H1 (cell line): ENCODE measurements at regions not wholly inside any gene's neighbourhood (a gene's known extent, or its start where the extent isn't known, plus 50 kb on each side); places are given as distances from the start of the nearest gene placed in this dataset.

ENCODE experiments used
- CTCF ChIA-PET: fragments of 300-600 bp; sonication (Branson Sonifier 250); formaldehyde crosslinking; loops from one replicate; lab custom pipeline; 2021; ENCODE audit not compliant: partially characterized antibody; lab: Charles Lee
- POLR2A ChIA-PET: fragments of 300-600 bp; sonication (Branson Sonifier 250); formaldehyde crosslinking; loops from one replicate; lab custom pipeline; 2021; ENCODE audit warnings: inconsistent platforms; ENCODE audit not compliant: partially characterized antibody; lab: Charles Lee
- DNase-seq, 2 experiments: peaks; one replicate each; pipeline versions ENCODE4 v3.0.0 to v3.0.0-alpha.2; 2010 to 2022; ENCODE audit warnings: low spot score in 2 of 2, low read depth in 1 of 2, mixed read lengths in 1 of 2
- FAIRE-seq: peaks from 2 replicates; lab custom pipeline; 2011; peaks lifted over from hg19 to GRCh38; lab: Jason Lieb, UNC
- H2AFZ ChIP-seq: 2 replicates; pipeline ENCODE4 v1.8.1; 2012; ENCODE audit warnings: low read length, inconsistent platforms
- H2AK5ac ChIP-seq: 2 replicates; pipeline ENCODE4 v1.6.1; 2013; ENCODE audit warnings: low read depth, low read length
- H2BK120ac ChIP-seq: replicated peaks from 2 replicates; pipeline ENCODE3; 2013; ENCODE audit warnings: low read depth, low read length, inconsistent platforms
- H2BK12ac ChIP-seq: 2 replicates; pipeline ENCODE4 v1.6.1; 2013; ENCODE audit warnings: low read depth, low read length
- H2BK15ac ChIP-seq: 2 replicates; pipeline ENCODE4 v1.6.1; 2013; ENCODE audit warnings: low read length
- H2BK20ac ChIP-seq: 2 replicates; pipeline ENCODE4 v1.6.1; 2013; ENCODE audit warnings: low read length
- H2BK5ac ChIP-seq: 2 replicates; pipeline ENCODE4 v1.6.1; 2013; ENCODE audit warnings: low read depth, low read length
- H3K14ac ChIP-seq: 2 replicates; pipeline ENCODE4 v1.6.1; 2013; ENCODE audit warnings: inconsistent platforms; ENCODE audit not compliant: insufficient read length
- H3K18ac ChIP-seq: 2 replicates; pipeline ENCODE4 v1.6.1; 2013; ENCODE audit warnings: low read length; ENCODE audit errors: extremely low read depth
- H3K23ac ChIP-seq: 2 replicates; pipeline ENCODE4 v1.6.1; 2013; ENCODE audit warnings: inconsistent platforms; ENCODE audit not compliant: insufficient read length
- H3K23me2 ChIP-seq: 2 replicates; pipeline ENCODE4 v1.6.1; 2013; ENCODE audit warnings: low read depth, low read length
- H3K27ac ChIP-seq: 2 replicates; pipeline ENCODE4 v1.6.1; 2011; ENCODE audit warnings: low read depth, low read length, inconsistent platforms
- H3K27me3 ChIP-seq, 4 experiments: replicated peaks in 1 of 4; 1 replicate in 1 of 4; 2 replicates in 3 of 4; pipeline versions ENCODE4 v1.6.1 to v1.8.1; 2011 to 2013; ENCODE audit warnings: low read length in 3 of 4, mild to moderate bottlenecking in 3 of 4, inconsistent platforms in 2 of 4, mixed read lengths in 2 of 4, moderate library complexity in 1 of 4; ENCODE audit not compliant: control insufficient read depth in 3 of 4, insufficient read depth in 3 of 4; ENCODE audit errors: extremely low read depth in 1 of 4
- H3K36me3 ChIP-seq, 4 experiments: 2 replicates each; pipeline versions ENCODE4 v1.6.1 to v1.8.1; 2011 to 2013; ENCODE audit warnings: mild to moderate bottlenecking in 4 of 4, low read length in 3 of 4, moderate library complexity in 2 of 4, control low read depth in 1 of 4, inconsistent platforms in 1 of 4; ENCODE audit not compliant: insufficient read depth in 4 of 4, control insufficient read depth in 2 of 4
- H3K4ac ChIP-seq: replicated peaks from 2 replicates; pipeline ENCODE3; 2013; ENCODE audit warnings: low read length, low read depth, mixed read lengths, inconsistent platforms; ENCODE audit not compliant: insufficient read length
- H3K4me1 ChIP-seq, 4 experiments: replicated peaks in 1 of 4; 1 replicate in 1 of 4; 2 replicates in 3 of 4; pipeline versions ENCODE4 v1.6.1 to v1.8.1; 2011 to 2013; ENCODE audit warnings: low read length in 3 of 4, inconsistent platforms in 2 of 4, mixed read lengths in 1 of 4; ENCODE audit not compliant: insufficient read depth in 4 of 4, control insufficient read depth in 3 of 4
- H3K4me2 ChIP-seq, 2 experiments: 2 replicates each; pipeline versions ENCODE4 v1.6.1 to v1.8.1; 2011 to 2013; ENCODE audit warnings: low read depth in 2 of 2, low read length in 2 of 2, control low read depth in 1 of 2, inconsistent platforms in 1 of 2, mild to moderate bottlenecking in 1 of 2; ENCODE audit not compliant: insufficient read depth in 1 of 2
- H3K4me3 ChIP-seq, 4 experiments: fragments of 200-600, 300-600 bp in 1 of 4; sonication (generic), shearing (Covaris generic), sonication (Bioruptor Twin) in 1 of 4; 2 replicates each; pipeline versions ENCODE4 v1.5.1 to v1.8.1; 2011 to 2016; ENCODE audit warnings: low read length in 4 of 4, low read depth in 3 of 4, control low read depth in 2 of 4, inconsistent platforms in 2 of 4, mild to moderate bottlenecking in 2 of 4, mixed read lengths in 1 of 4, moderate library complexity in 1 of 4; ENCODE audit not compliant: insufficient read depth in 2 of 4; ENCODE audit errors: extremely low read depth in 1 of 4
- H3K56ac ChIP-seq: replicated peaks from 2 replicates; pipeline ENCODE3; 2013; ENCODE audit warnings: low read depth, mild to moderate bottlenecking, mixed read lengths, low read length, inconsistent platforms; ENCODE audit not compliant: insufficient read length
- H3K79me1 ChIP-seq: 2 replicates; pipeline ENCODE4 v1.6.1; 2013; ENCODE audit warnings: low read depth, low read length, control low read depth
- H3K79me2 ChIP-seq, 2 experiments: 2 replicates each; pipeline versions ENCODE4 v1.6.1 to v1.8.1; 2012 to 2013; ENCODE audit warnings: low read length in 2 of 2, mild to moderate bottlenecking in 2 of 2, inconsistent platforms in 1 of 2; ENCODE audit not compliant: insufficient read depth in 2 of 2, control insufficient read depth in 1 of 2
- H3K9ac ChIP-seq, 4 experiments: replicated peaks in 1 of 4; 1 replicate in 1 of 4; 2 replicates in 3 of 4; pipeline versions ENCODE4 v1.6.1 to v1.8.1; 2011 to 2013; ENCODE audit warnings: low read depth in 3 of 4, low read length in 3 of 4, control low read depth in 2 of 4, mild to moderate bottlenecking in 2 of 4, moderate library complexity in 2 of 4, inconsistent platforms in 1 of 4; ENCODE audit errors: extremely low read depth in 1 of 4
- H3K9me3 ChIP-seq, 2 experiments: 2 replicates each; pipeline versions ENCODE4 v1.6.1 to v1.8.1; 2012 to 2013; ENCODE audit warnings: mild to moderate bottlenecking in 2 of 2, moderate library complexity in 2 of 2, control low read depth in 1 of 2, inconsistent platforms in 1 of 2, low read depth in 1 of 2, low read length in 1 of 2, mixed read lengths in 1 of 2; ENCODE audit not compliant: insufficient read depth in 2 of 2
- H4K20me1 ChIP-seq, 2 experiments: replicated peaks in 1 of 2; 2 replicates each; pipeline versions ENCODE3 to v1.8.1; 2011 to 2013; ENCODE audit warnings: inconsistent platforms in 2 of 2, low read length in 2 of 2, mild to moderate bottlenecking in 1 of 2; ENCODE audit not compliant: insufficient read depth in 2 of 2, control insufficient read depth in 1 of 2
- H4K5ac ChIP-seq: 2 replicates; pipeline ENCODE4 v1.6.1; 2013; ENCODE audit warnings: low read length, low read depth, mixed read lengths, inconsistent platforms; ENCODE audit not compliant: insufficient read length
- H4K8ac ChIP-seq: 2 replicates; pipeline ENCODE4 v1.8.0; 2013; ENCODE audit warnings: mild to moderate bottlenecking, moderate library complexity, low read length, inconsistent platforms; ENCODE audit not compliant: insufficient read depth; ENCODE audit errors: extremely low read depth
- H4K91ac ChIP-seq: replicated peaks from 2 replicates; pipeline ENCODE3; 2013; ENCODE audit warnings: low read length, mixed read lengths, inconsistent platforms; ENCODE audit not compliant: insufficient read length
- CEBPB ChIP-seq: IDR thresholded peaks from 2 replicates; pipeline ENCODE4 v1.6.1; 2012; ENCODE audit warnings: low read depth, low read length
- GTF2F1 ChIP-seq: IDR thresholded peaks from 2 replicates; pipeline ENCODE4 v1.6.1; 2012; ENCODE audit warnings: low read depth, low read length, improper control_type of control experiment, borderline replicate concordance
- NANOG ChIP-seq: IDR thresholded peaks from 2 replicates; pipeline ENCODE4 v1.6.1; 2011; ENCODE audit warnings: low read length, low read depth, mild to moderate bottlenecking, inconsistent platforms; ENCODE audit not compliant: insufficient read depth, poor library complexity, severe bottlenecking
- SIRT6 ChIP-seq: IDR thresholded peaks from one replicate; pipeline ENCODE4 v1.7.1; 2012; ENCODE audit warnings: low read length, inconsistent platforms
- TEAD4 ChIP-seq: IDR thresholded peaks from 2 replicates; pipeline ENCODE4 v1.6.1; 2012; ENCODE audit warnings: low read depth, low read length, inconsistent platforms, mixed read lengths
- USF2 ChIP-seq: IDR thresholded peaks from 2 replicates; pipeline ENCODE4 v1.6.1; 2011; ENCODE audit warnings: low read length, improper control_type of control experiment
- WGBS, 2 experiments: shearing (Covaris generic) in 1 of 2; methylation state at CpG; one replicate each; pipeline versions ENCODE4 v1.1.6 to v1.1.7; 2013 to 2015; ENCODE audit warnings: low lambda C conversion rate in 2 of 2, mixed read lengths in 2 of 2, inconsistent platforms in 1 of 2, low coverage in 1 of 2, missing lambda C conversion rate in 1 of 2; ENCODE audit not compliant: insufficient replicate concordance in 2 of 2, insufficient coverage in 1 of 2, insufficient read length in 1 of 2; ENCODE audit errors: extremely low coverage in 1 of 2, missing lambda C conversion rate in 1 of 2; 5-methylcytosine and 5-hydroxymethylcytosine counted together

GRCh38 chr4:128513664-128514484 lies 226.3 kb upstream of the PGRMC2 start:
- ChIA-PET POLR2A (no interaction called here), CTCF (interaction anchor here (1.7 kb wide), 1 partner anchor 59 kb away, joined by 5 read pairs; no protein-coding TSS in a partner anchor)
- Histone ChIP-seq H4K5ac (no peak overlapping the region), H4K8ac (no peak overlapping the region), H3K23me2 (no peaks in the 10 kb centered on the region), H2BK15ac (no peak overlapping the region), H3K9me3 (0 out of 4 replicates have a peak, but pooled peaks cover 0 to 2% of the 10 kb centered on the region in 2 experiments), H3K4ac (no peak overlapping the region), H4K20me1 (no peaks in the 10 kb centered on the region), H2BK20ac (no peak overlapping the region), H3K4me3 (no peak overlapping the region), H3K27me3 (no peaks in the 10 kb centered on the region), H3K56ac (no peak overlapping the region), H2BK5ac (no peak overlapping the region), H3K27ac (no peak overlapping the region), H2AFZ (no peak overlapping the region), H3K79me2 (no peaks in the 10 kb centered on the region), H4K91ac (no peak overlapping the region), H2AK5ac (no peak overlapping the region), H3K18ac (no peak overlapping the region), H3K23ac (no peak overlapping the region), H3K79me1 (no peaks in the 10 kb centered on the region), H2BK120ac (no peak overlapping the region), H3K14ac (no peak overlapping the region), H2BK12ac (no peak overlapping the region), H3K9ac (no peak overlapping the region), H3K4me1 (peaks cover 2 to 13% (median 5%) of the 10 kb centered on the region in 4 experiments; a peak in 3 of 7 replicates), H3K36me3 (no peaks in the 10 kb centered on the region), H3K4me2 (no peak overlapping the region)
- no peak for FAIRE-seq
- WGBS, 2 experiments: 91% methylated on average over 3 of the region's 3 CpGs; no CpG with 5 or more reads in 1 of the 2 experiments
- no peak for DNase-seq
- TF ChIP-seq USF2 (no peak), CEBPB (no peak), TEAD4 (no peak), GTF2F1 (no peak), SIRT6 (no peak), NANOG (no peak)
